HepG2 (cell line): ENCODE measurements at regions not wholly inside any gene's neighbourhood (a gene's known extent, or its start where the extent isn't known, plus 50 kb on each side); places are given as distances from the start of the nearest gene placed in this dataset.

Experiments
- ATAC-seq: fragments of 200-7000 bp; cut with Tn5 transposase; 3 replicates; pipeline ENCODE4 v1.9.1; 2020; ENCODE audit warnings: mild to moderate bottlenecking, moderate library complexity
- BruUV-seq: library from RNA; stranded (reverse); fragments of 400-500 nt; replicated peaks from 2 replicates; lab custom pipeline; 2021; lab: Mats Ljungman, UMichigan
- CTCF ChIA-PET: fragments of 300-600 bp; formaldehyde crosslinking; extraction: SDS; loops from one replicate; lab custom pipeline; 2021; ENCODE audit warnings: low total read pairs, inconsistent platforms, low intra/inter-chr PET ratio; lab: Yijun Ruan, JAX
- POLR2A ChIA-PET: fragments of 350-600 bp; sonication (Branson Sonifier 250); formaldehyde crosslinking; loops from one replicate; lab custom pipeline; 2020; ENCODE audit warnings: antibody characterized with exemption, inconsistent platforms; lab: Yijun Ruan, JAX
- DNase-seq: peaks from one replicate; pipeline ENCODE4 v3.0.0-alpha.2; 2015; ENCODE audit warnings: low spot score
- FAIRE-seq: peaks from 3 replicates; lab custom pipeline; 2011; peaks lifted over from hg19 to GRCh38; lab: Jason Lieb, UNC
- H2AFZ ChIP-seq: one replicate; pipeline ENCODE4 v1.6.1; 2011; ENCODE audit warnings: low read length, inconsistent platforms
- H3K27ac ChIP-seq: fragments of 300-600 bp; 3 replicates; pipeline ENCODE4 v1.8.0; 2011; ENCODE audit warnings: mixed run types, mild to moderate bottlenecking, mixed read lengths, low read length, inconsistent platforms; ENCODE audit not compliant: insufficient read depth; ENCODE audit errors: extremely low read length
- H3K27me3 ChIP-seq, 2 experiments: fragments of 200-600 bp in 1 of 2; 2 replicates in 1 of 2; 3 replicates in 1 of 2; pipeline versions ENCODE4 v1.6.0 to v1.8.0; 2011; ENCODE audit warnings: low read length in 2 of 2, mild to moderate bottlenecking in 2 of 2, moderate library complexity in 2 of 2, inconsistent platforms in 1 of 2; ENCODE audit not compliant: insufficient read depth in 2 of 2, control insufficient read depth in 1 of 2
- H3K36me3 ChIP-seq, 2 experiments: fragments of 200-600 bp in 1 of 2; replicated peaks in 1 of 2; 2 replicates in 1 of 2; 3 replicates in 1 of 2; pipeline versions ENCODE4 v1.5.1 to v1.8.0; 2011; ENCODE audit warnings: low read length in 2 of 2, inconsistent platforms in 1 of 2; ENCODE audit not compliant: insufficient read depth in 2 of 2, control insufficient read depth in 1 of 2
- H3K4me1 ChIP-seq: 2 replicates; pipeline ENCODE4 v1.5.1; 2012; ENCODE audit warnings: low read length, inconsistent platforms; ENCODE audit not compliant: insufficient read depth
- H3K4me2 ChIP-seq: 2 replicates; pipeline ENCODE4 v1.6.0; 2011; ENCODE audit warnings: low read depth, low read length, inconsistent platforms
- H3K4me3 ChIP-seq, 3 experiments: fragments of 200-600 bp in 1 of 3; sonication (generic), shearing (Covaris generic) in 1 of 3; replicated peaks in 1 of 3; 2 replicates each; pipeline ENCODE4 v1.5.1; 2011 to 2016; ENCODE audit warnings: low read length in 3 of 3, inconsistent platforms in 2 of 3, low read depth in 2 of 3, mild to moderate bottlenecking in 2 of 3, control low read depth in 1 of 3, mixed read lengths in 1 of 3; ENCODE audit not compliant: insufficient read depth in 1 of 3
- H3K79me2 ChIP-seq: one replicate; pipeline ENCODE4 v1.6.1; 2011; ENCODE audit warnings: low read length, inconsistent platforms; ENCODE audit not compliant: insufficient read depth
- H3K9ac ChIP-seq: 2 replicates; pipeline ENCODE4 v1.6.0; 2011; ENCODE audit warnings: mild to moderate bottlenecking, low read depth, low read length, inconsistent platforms; ENCODE audit not compliant: insufficient read depth
- H3K9me3 ChIP-seq: 2 replicates; pipeline ENCODE4 v1.5.1; 2012; ENCODE audit warnings: mild to moderate bottlenecking, low read length
- H4K20me1 ChIP-seq: 2 replicates; pipeline ENCODE4 v1.6.0; 2011; ENCODE audit warnings: inconsistent platforms, mild to moderate bottlenecking, low read length, moderate library complexity; ENCODE audit not compliant: insufficient read depth
- CBX5 ChIP-seq: sonication (generic); formaldehyde crosslinking; IDR thresholded peaks from 2 replicates; pipeline ENCODE4 v1.4.0; 2020; ENCODE audit warnings: missing genetic modification reagents, borderline replicate concordance
- FOXK1 ChIP-seq: sonication (generic); formaldehyde crosslinking; IDR thresholded peaks from 2 replicates; pipeline ENCODE4 v1.4.0; 2020; ENCODE audit warnings: low read depth, missing genetic modification reagents, borderline replicate concordance
- GTF2F1 ChIP-seq: fragments of 150-350 bp; IDR thresholded peaks from 2 replicates; pipeline ENCODE4 v1.6.1; 2014; ENCODE audit warnings: low read length
- HINFP ChIP-seq: sonication (generic); formaldehyde crosslinking; IDR thresholded peaks from 2 replicates; pipeline ENCODE4 v1.4.0; 2020; ENCODE audit warnings: low read depth, mild to moderate bottlenecking, missing genetic modification reagents
- MYNN ChIP-seq: sonication (generic); formaldehyde crosslinking; IDR thresholded peaks from 2 replicates; pipeline ENCODE4 v1.4.0; 2020; ENCODE audit warnings: mild to moderate bottlenecking, low read depth, missing genetic modification reagents
- SALL2 ChIP-seq: sonication (generic); formaldehyde crosslinking; IDR thresholded peaks from 2 replicates; pipeline ENCODE4 v1.8.1; 2023; ENCODE audit warnings: mild to moderate bottlenecking, missing genetic modification reagents, inconsistent platforms
- SIX1 ChIP-seq: sonication (generic); formaldehyde crosslinking; IDR thresholded peaks from 2 replicates; pipeline ENCODE4 v1.4.0; 2020; ENCODE audit warnings: missing genetic modification reagents, borderline replicate concordance
- SNAPC2 ChIP-seq: sonication (generic); formaldehyde crosslinking; IDR thresholded peaks from 2 replicates; pipeline ENCODE4 v1.8.1; 2022; ENCODE audit warnings: mild to moderate bottlenecking, missing genetic modification reagents
- TSC22D2 ChIP-seq: sonication (generic); formaldehyde crosslinking; IDR thresholded peaks from 2 replicates; pipeline ENCODE4 v1.5.1; 2020; ENCODE audit warnings: missing genetic modification reagents, mild to moderate bottlenecking, borderline replicate concordance
- ZBTB42 ChIP-seq: sonication (generic); formaldehyde crosslinking; IDR thresholded peaks from 2 replicates; pipeline ENCODE4 v1.5.0; 2020; ENCODE audit warnings: mild to moderate bottlenecking, missing genetic modification reagents
- ZFX ChIP-seq: sonication (generic); formaldehyde crosslinking; IDR thresholded peaks from 2 replicates; pipeline ENCODE4 v1.4.0; 2020; ENCODE audit warnings: mild to moderate bottlenecking, low read depth, missing genetic modification reagents, moderate library complexity
- ZNF563 ChIP-seq: sonication (generic); formaldehyde crosslinking; IDR thresholded peaks from 2 replicates; pipeline ENCODE4 v1.8.0; 2022; ENCODE audit warnings: mild to moderate bottlenecking, moderate library complexity, missing genetic modification reagents
- ZNF567 ChIP-seq: sonication (generic); formaldehyde crosslinking; IDR thresholded peaks from 2 replicates; pipeline ENCODE4 v1.8.1; 2023; ENCODE audit warnings: mild to moderate bottlenecking, missing genetic modification reagents, borderline replicate concordance
- ZNF839 ChIP-seq: sonication (generic); formaldehyde crosslinking; IDR thresholded peaks from 2 replicates; pipeline ENCODE4 v1.4.0; 2020; ENCODE audit warnings: missing genetic modification reagents, mild to moderate bottlenecking, borderline replicate concordance
- ZSCAN12 ChIP-seq: sonication (generic); formaldehyde crosslinking; IDR thresholded peaks from 2 replicates; pipeline ENCODE4 v1.9.0; 2021; ENCODE audit warnings: mild to moderate bottlenecking, missing genetic modification reagents
- WGBS: methylation state at CpG from one replicate; pipeline ENCODE4 v1.1.6; 2017; ENCODE audit warnings: low lambda C conversion rate; 5-methylcytosine and 5-hydroxymethylcytosine counted together
- in situ Hi-C: cut with HindIII; loops from 2 replicates; pipeline ENCODE4 v1.10.0; 2017; ENCODE audit warnings: low pct_unique_long_range_greater_than_20kb; ENCODE audit not compliant: extremely low pct_ligation_motif_present
- intact Hi-C: fragments of 100-400 bp; cut with micrococcal nuclease; formaldehyde crosslinking; loops from one replicate; pipeline ENCODE4 v1.10.0; 2022; ENCODE audit not compliant: unreplicated experiment
- TF ChIP-seq, protein P1 (sequence below): sonication (generic); formaldehyde crosslinking; IDR thresholded peaks from 2 replicates; pipeline ENCODE4 v1.8.0; 2022; ENCODE audit warnings: mild to moderate bottlenecking, missing genetic modification reagents, moderate library complexity
- TF ChIP-seq, protein P2 (sequence below): sonication (generic); formaldehyde crosslinking; IDR thresholded peaks from 2 replicates; pipeline ENCODE4 v1.5.1; 2020; ENCODE audit warnings: missing genetic modification reagents, mild to moderate bottlenecking, borderline replicate concordance
- TF ChIP-seq, protein P3 (sequence below): IDR thresholded peaks from 2 replicates; pipeline ENCODE4 v1.6.1; 2012; ENCODE audit warnings: inconsistent platforms

DNA sequence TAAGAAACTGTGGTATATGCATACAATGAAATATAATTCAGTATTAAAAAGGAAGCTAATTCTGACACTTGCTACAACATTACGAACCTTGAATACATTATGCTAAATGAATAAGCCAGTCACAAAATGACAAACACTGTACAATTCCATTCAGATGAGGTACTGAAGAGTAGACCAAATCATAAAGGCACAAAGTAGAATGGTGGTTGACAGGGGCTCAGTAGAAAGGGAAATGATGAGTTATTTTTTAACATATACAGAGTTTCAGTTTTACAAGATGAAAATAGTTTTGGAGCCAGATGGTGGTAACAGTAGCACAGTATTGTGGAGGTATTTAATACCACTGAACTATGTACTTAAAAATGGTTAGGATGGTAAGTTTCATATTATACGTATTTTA is 254.6 kb upstream of the RBMS3 start:
- Histone ChIP-seq H3K4me2 (no peak overlapping the region), H3K36me3 (no peaks in the 10 kb centered on the region), H3K9ac (no peak overlapping the region), H3K9me3 (peaks cover 15% of the 10 kb centered on the region), H3K4me1 (no peaks in the 10 kb centered on the region), H3K27me3 (no peaks in the 10 kb centered on the region), H3K4me3 (no peak overlapping the region), H4K20me1 (no peaks in the 10 kb centered on the region), H3K79me2 (no peaks in the 10 kb centered on the region), H3K27ac (no peak overlapping the region), H2AFZ (no peak overlapping the region)
- in situ Hi-C loops, result no loop called here
- intact Hi-C loops, result no loop called here
- ChIA-PET CTCF (no interaction called here), POLR2A (no interaction called here)
- no TSS peak for BruUV-seq
- ATAC-seq, result no peak
- no peak for FAIRE-seq
- no peak for DNase-seq
- 3% methylated on average over 2 of the region's 2 CpGs for WGBS
- no peak for TF ChIP-seq SNAPC2 (CRISPR knock-in tag)
- no peak for TF ChIP-seq ZNF563 (CRISPR knock-in tag)
- no peak for TF ChIP-seq ZBTB42 (CRISPR knock-in tag)
- no peak for TF ChIP-seq CBX5 (CRISPR knock-in tag)
- TF ChIP-seq TSC22D2 (CRISPR knock-in tag), result no peak
- TF ChIP-seq ZNF567 (CRISPR knock-in tag), result no peak
- no peak for TF ChIP-seq ZNF839 (CRISPR knock-in tag)
- no peak for TF ChIP-seq ZFX (CRISPR knock-in tag)
- TF ChIP-seq GTF2F1, result no peak
- TF ChIP-seq HINFP, result no peak
- no peak for TF ChIP-seq MYNN (CRISPR knock-in tag)
- TF ChIP-seq SALL2 (CRISPR knock-in tag), result no peak
- TF ChIP-seq, protein P1, sequence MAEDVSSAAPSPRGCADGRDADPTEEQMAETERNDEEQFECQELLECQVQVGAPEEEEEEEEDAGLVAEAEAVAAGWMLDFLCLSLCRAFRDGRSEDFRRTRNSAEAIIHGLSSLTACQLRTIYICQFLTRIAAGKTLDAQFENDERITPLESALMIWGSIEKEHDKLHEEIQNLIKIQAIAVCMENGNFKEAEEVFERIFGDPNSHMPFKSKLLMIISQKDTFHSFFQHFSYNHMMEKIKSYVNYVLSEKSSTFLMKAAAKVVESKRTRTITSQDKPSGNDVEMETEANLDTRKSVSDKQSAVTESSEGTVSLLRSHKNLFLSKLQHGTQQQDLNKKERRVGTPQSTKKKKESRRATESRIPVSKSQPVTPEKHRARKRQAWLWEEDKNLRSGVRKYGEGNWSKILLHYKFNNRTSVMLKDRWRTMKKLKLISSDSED (CRISPR knock-in tag), result no peak
- TF ChIP-seq SIX1 (CRISPR knock-in tag), result no peak
- TF ChIP-seq ZSCAN12 (CRISPR knock-in tag), result no peak
- TF ChIP-seq FOXK1 (CRISPR knock-in tag), result no peak
- TF ChIP-seq, protein P2, sequence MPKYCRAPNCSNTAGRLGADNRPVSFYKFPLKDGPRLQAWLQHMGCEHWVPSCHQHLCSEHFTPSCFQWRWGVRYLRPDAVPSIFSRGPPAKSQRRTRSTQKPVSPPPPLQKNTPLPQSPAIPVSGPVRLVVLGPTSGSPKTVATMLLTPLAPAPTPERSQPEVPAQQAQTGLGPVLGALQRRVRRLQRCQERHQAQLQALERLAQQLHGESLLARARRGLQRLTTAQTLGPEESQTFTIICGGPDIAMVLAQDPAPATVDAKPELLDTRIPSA (CRISPR knock-in tag), result no peak
- TF ChIP-seq, protein P3, sequence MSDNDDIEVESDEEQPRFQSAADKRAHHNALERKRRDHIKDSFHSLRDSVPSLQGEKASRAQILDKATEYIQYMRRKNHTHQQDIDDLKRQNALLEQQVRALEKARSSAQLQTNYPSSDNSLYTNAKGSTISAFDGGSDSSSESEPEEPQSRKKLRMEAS, result no peak
